ENCODE measurements at regions not wholly inside any gene's neighbourhood (a gene's known extent, or its start where the extent isn't known, plus 50 kb on each side); places are given as distances from the start of the nearest gene placed in this dataset.

- DNase-seq (ENCODE audit: low read depth, low spot score): no peak
- Mint-ChIP-seq H3K9me3 (no peaks in the 10 kb centered on the region), H3K4me1 (peaks cover 21% of the 10 kb centered on the region), H3K27me3 (ENCODE audit: low read depth) (no peaks in the 10 kb centered on the region), H3K4me3 (no peak overlapping the region), H3K27ac (ENCODE audit: unreplicated experiment) (no peak overlapping the region), H3K36me3 (ENCODE audit: low read depth) (no peaks in the 10 kb centered on the region)
- TF ChIP-seq CTCF (conservative IDR thresholded peaks at IDR 0.05): no peak
Observed at GRCh38 chr21:38742580-38743260, 63.0 kb upstream of the ETS2 start.

GRCh38 chr21:38743772-38744529 is 61.8 kb upstream of the ETS2 start:
- Mint-ChIP-seq H3K4me3 (no peak overlapping the region), H3K9me3 (no peaks in the 10 kb centered on the region), H3K27ac (ENCODE audit: unreplicated experiment) (no peak overlapping the region), H3K27me3 (ENCODE audit: low read depth) (no peaks in the 10 kb centered on the region), H3K4me1 (peaks cover 21% of the 10 kb centered on the region), H3K36me3 (ENCODE audit: low read depth) (no peaks in the 10 kb centered on the region)
- no peak for TF ChIP-seq CTCF (conservative IDR thresholded peaks at IDR 0.05)
- DNase-seq (ENCODE audit: low read depth, low spot score): no peak

- TF ChIP-seq CTCF (conservative IDR thresholded peaks at IDR 0.05): no peak
- Mint-ChIP-seq H3K27me3 (ENCODE audit: low read depth) (no peaks in the 10 kb centered on the region), H3K4me1 (peaks cover 16% of the 10 kb centered on the region), H3K4me3 (no peak overlapping the region), H3K9me3 (no peaks in the 10 kb centered on the region), H3K36me3 (ENCODE audit: low read depth) (no peaks in the 10 kb centered on the region), H3K27ac (ENCODE audit: unreplicated experiment) (no peak overlapping the region)
- DNase-seq (ENCODE audit: low read depth, low spot score): no peak
Observed at GRCh38 chr21:38744861-38745260, 60.9 kb upstream of the ETS2 start.

GRCh38 chr21:38747810-38748209 is 57.9 kb upstream of the ETS2 start:
- Mint-ChIP-seq H3K4me3 (no peak overlapping the region), H3K27ac (ENCODE audit: unreplicated experiment) (no peak overlapping the region), H3K9me3 (no peaks in the 10 kb centered on the region), H3K27me3 (ENCODE audit: low read depth) (no peaks in the 10 kb centered on the region), H3K36me3 (ENCODE audit: low read depth) (no peaks in the 10 kb centered on the region), H3K4me1 (peaks cover 7% of the 10 kb centered on the region)
- TF ChIP-seq CTCF (conservative IDR thresholded peaks at IDR 0.05): no peak
- no peak for DNase-seq (ENCODE audit: low read depth, low spot score)

- no peak for DNase-seq (ENCODE audit: low read depth, low spot score)
Observed at GRCh38 chr21:38751379-38752050, 54.2 kb upstream of the ETS2 start.

More at GRCh38 chr21:38751379-38752050, 54.2 kb upstream of the ETS2 start:
- Mint-ChIP-seq H3K27me3 (ENCODE audit: low read depth) (peaks cover 3% of the 10 kb centered on the region), H3K36me3 (ENCODE audit: low read depth) (no peaks in the 10 kb centered on the region), H3K4me3 (no peak overlapping the region), H3K4me1 (no peaks in the 10 kb centered on the region), H3K27ac (ENCODE audit: unreplicated experiment) (peak overlapping the region; percentile 58), H3K9me3 (no peaks in the 10 kb centered on the region)
- no peak for TF ChIP-seq CTCF (conservative IDR thresholded peaks at IDR 0.05)
